ENCODE measurements at regions not wholly inside any gene's neighbourhood (a gene's known extent, or its start where the extent isn't known, plus 50 kb on each side); places are given as distances from the start of the nearest gene placed in this dataset.

GRCh38 chr11:13102865-13103539 lies 93.9 kb downstream of the RASSF10 start:
- no peak for DNase-seq (ENCODE audit: extremely low read depth in 1 of 11, low read depth in 9 of 11, low spot score in 4 of 11)

DNA sequence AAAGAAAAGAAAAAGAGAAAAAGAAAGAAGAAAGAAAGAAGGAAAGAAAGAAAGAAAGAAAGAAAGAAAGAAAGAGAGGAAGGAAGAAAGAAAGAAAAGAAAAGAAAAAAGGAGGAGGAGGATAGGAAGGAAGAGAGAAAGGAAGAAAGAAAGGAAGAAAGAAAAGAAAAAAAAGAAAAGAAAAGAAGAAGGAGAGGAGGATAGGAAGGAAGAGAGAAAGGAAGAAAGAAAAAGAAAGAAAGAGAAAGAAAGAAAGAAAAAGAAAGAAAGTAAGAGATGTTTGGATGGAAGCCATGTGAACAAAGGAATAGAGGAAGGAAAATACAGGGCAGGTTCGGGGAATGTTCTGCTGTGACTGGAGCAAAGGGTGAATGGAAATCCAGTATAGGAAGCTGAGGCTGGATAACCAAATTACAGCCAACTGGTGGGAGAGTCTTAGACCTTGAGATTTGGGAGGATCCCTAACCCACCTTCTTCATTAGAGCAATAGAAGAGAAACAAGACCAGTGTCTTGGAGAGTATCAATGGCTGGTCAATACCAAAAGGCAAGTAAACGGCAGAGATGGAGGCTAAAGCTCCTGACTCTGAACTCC lies 94.9 kb downstream of the RASSF10 start:
- DNase-seq (ENCODE audit: extremely low read depth in 1 of 11, low read depth in 9 of 11, low spot score in 4 of 11): no peak

DNA sequence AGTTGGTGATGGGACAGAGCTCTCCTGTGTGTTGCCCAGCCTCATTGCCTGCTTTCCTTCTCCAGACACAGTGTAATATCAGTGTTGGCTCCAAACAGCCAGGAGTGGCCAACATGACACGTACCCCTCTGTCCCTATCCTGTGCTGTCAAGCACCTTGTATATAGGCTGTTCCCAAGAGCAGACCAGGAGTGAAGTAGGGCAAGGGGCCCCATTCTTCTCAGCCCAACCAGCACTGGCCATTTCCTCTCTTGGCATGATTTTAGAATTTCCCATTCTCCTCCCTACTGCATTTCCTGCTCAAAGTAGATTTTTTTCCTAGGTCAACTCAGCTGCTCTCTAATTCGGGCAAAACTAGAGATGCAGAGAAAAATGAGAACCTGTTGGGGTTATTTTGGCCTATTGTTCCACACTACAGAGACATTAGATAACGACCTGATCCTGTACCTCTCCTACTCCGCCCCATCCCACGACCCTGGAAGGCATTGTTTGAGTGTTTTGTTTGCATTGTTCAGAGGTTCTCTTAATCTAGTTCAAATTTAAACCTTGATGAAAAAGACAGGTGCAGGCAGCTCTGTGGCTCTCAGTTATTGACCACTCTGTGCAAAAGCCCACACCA lies 95.6 kb downstream of the RASSF10 start:
- no peak for DNase-seq (ENCODE audit: extremely low read depth in 1 of 11, low read depth in 9 of 11, low spot score in 4 of 11)

GRCh38 chr11:13105237-13105844 lies 96.2 kb downstream of the RASSF10 start:
- no peak for DNase-seq (ENCODE audit: extremely low read depth in 1 of 11, low read depth in 9 of 11, low spot score in 4 of 11)

GRCh38 chr11:13107544-13108044 lies 98.5 kb downstream of the RASSF10 start:
- no peak for DNase-seq (ENCODE audit: extremely low read depth in 1 of 11, low read depth in 9 of 11, low spot score in 4 of 11)

GRCh38 chr11:13108416-13108815 lies 99.3 kb downstream of the RASSF10 start:
- no peak for DNase-seq (ENCODE audit: extremely low read depth in 1 of 11, low read depth in 9 of 11, low spot score in 4 of 11)

- DNase-seq (ENCODE audit: extremely low read depth in 1 of 11, low read depth in 9 of 11, low spot score in 4 of 11): no peak
Observed at GRCh38 chr11:13109616-13110015, 100.5 kb downstream of the RASSF10 start.

- DNase-seq (ENCODE audit: extremely low read depth in 1 of 11, low read depth in 9 of 11, low spot score in 4 of 11): no peak
Observed at GRCh38 chr11:13110145-13110544, 101.0 kb downstream of the RASSF10 start.

- DNase-seq (ENCODE audit: extremely low read depth in 1 of 11, low read depth in 9 of 11, low spot score in 4 of 11): no peak
Observed at GRCh38 chr11:13110929-13111812, 102.1 kb downstream of the RASSF10 start.

DNA sequence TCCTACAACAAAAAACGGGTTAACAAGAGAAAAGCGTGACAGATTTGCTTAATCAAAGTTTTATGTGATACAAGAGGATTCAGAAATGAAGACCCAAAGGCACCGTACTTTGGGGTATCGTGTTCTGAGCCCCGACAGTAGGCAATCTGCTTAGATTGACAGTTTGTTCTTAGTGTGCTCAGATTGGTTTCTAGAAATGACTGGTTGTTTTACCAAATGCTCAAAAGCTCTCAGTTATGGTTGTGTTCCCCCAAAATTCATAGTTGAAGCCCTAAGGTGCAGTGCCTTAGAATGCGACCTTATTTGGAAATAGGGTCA lies 102.7 kb downstream of the RASSF10 start:
- no peak for DNase-seq (ENCODE audit: extremely low read depth in 1 of 11, low read depth in 9 of 11, low spot score in 4 of 11)

DNA sequence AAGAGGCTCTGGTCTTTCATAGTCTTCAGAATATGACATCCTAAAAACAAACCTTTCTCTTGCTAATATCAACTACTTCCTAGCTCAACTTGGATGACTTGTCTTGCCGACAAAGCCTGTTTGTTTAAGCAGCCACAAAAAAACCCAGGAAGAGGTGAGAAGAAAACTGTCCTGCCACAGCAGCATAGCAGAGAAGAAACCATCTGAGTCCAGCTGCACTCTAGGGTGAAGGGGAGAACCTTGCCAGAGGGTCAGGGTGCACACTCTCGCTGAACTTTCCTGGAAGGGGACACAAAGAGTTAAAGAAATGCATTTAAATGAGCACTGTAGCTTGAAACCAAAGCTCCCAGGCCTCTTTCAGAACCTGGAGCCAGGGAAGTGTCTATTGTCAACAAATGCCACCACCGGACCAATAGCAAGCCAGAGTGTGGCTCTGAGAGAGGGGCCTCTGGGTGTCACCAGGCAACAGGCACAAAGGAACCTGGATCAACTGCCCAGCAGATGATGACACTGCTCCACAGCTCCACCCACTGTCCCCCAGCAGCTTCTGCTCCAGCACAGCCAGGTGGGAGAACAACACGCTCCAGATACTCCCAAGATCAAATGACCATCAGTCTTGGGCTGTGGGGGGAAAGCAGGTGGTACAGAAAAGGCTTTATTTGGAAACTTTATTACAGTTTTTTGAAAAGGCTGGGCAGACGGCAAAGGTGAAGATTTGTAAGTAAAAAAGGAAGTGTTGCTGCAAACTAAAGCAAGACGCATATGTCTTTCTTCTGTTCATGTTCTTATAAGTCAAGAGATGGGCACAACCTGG lies 105.7 kb downstream of the RASSF10 start:
- DNase-seq (ENCODE audit: extremely low read depth in 1 of 11, low read depth in 9 of 11, low spot score in 4 of 11): peak in 7 of 11 donors; percentile 49 to 87 (median 73)

DNA sequence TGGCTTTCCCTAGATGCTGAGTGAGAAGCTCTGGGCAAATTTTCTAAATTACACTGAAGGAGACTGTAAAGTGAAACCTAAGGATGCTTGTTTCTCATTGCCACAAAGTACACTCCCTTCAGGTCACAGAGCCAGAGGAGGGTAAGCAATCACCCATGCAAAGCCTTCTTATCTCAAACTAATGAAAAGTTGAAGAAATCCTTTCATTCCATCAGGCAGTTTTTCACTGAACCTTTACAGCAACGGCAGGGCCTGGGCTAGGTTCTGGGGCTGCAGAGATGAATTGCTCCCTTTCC lies 106.2 kb downstream of the RASSF10 start:
- DNase-seq (ENCODE audit: extremely low read depth in 1 of 11, low read depth in 9 of 11, low spot score in 4 of 11): peak in 1 of 11 donors; percentile 23

DNA sequence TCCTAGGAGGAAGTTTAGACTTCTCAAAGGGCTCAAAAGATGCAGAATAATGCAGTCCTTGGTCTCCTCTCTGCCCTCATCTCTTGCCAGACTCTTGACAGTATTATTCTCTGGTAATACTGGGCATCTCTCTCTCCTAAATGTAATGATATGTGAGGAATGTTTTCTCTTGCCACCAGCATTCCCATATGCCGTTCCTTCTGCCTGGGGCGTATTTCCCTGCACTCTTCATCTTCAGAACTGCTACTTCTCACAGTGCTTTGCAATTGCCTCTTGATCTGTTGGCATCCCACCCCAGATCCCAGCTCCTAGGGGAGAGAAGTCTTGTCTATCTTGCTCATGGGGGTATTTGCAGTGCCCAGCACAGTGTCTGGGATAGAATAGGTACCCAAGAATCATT lies 107.4 kb downstream of the RASSF10 start:
- DNase-seq (ENCODE audit: extremely low read depth in 1 of 11, low read depth in 9 of 11, low spot score in 4 of 11): no peak

DNA sequence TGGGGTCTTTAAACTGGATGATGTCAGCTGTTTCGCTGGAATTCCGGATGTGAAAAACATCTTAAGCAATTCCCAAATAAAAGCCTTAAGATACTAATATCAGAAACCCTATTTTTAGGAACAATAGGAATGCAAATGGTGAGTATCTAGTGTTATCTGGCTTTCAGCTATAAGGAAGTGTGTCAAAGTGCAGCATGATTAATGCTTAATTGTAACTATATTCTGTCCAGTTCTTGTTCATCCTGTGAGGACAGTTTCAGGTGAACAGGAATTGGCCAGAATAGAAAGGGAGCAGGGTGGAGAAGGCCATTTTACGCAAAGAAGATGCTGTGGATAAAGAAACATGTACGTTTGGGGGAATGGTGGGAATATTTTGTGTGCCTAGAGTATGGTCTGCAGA lies 108.2 kb downstream of the RASSF10 start:
- no peak for DNase-seq (ENCODE audit: extremely low read depth in 1 of 11, low read depth in 9 of 11, low spot score in 4 of 11)

- no peak for DNase-seq (ENCODE audit: extremely low read depth in 1 of 11, low read depth in 9 of 11, low spot score in 4 of 11)
Observed at GRCh38 chr11:13118194-13118593, 109.1 kb downstream of the RASSF10 start.

- DNase-seq (ENCODE audit: extremely low read depth in 1 of 11, low read depth in 9 of 11, low spot score in 4 of 11): no peak
Observed at GRCh38 chr11:13118650-13119049, 109.5 kb downstream of the RASSF10 start.

- no peak for DNase-seq (ENCODE audit: extremely low read depth in 1 of 11, low read depth in 9 of 11, low spot score in 4 of 11)
Observed at GRCh38 chr11:13119361-13119760, 110.2 kb downstream of the RASSF10 start.

DNA sequence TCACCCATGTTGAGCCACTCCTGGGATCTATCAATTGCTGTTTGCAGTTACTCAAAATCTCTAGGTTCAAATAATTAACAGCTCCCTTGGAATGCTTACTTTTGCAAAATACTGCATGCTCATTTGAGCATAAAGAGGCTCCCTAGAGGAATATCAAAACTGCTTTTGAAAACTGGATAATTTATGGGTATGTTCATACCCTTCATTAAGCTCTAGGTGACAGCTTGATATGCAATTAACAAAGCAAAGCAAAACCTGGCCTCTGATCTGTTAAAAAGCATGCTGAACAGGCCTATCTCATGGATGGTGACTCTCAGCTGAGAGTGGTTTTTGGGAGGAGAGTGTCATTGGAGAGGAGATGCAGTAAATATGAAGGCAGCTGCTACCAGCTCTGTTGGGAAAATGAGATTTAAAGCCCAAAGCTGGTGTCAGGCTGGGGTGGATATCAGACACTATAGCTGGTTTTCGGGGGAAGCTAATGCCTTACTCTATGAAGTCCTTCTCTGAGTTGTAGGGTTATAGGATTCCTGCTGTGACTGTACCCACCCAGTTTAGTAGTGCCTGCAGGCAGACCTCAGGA lies 110.9 kb downstream of the RASSF10 start:
- DNase-seq (ENCODE audit: extremely low read depth in 1 of 11, low read depth in 9 of 11, low spot score in 4 of 11): no peak
